PFSK-1 (cell line): ENCODE measurements at regions not wholly inside any gene's neighbourhood (a gene's known extent, or its start where the extent isn't known, plus 50 kb on each side); places are given as distances from the start of the nearest gene placed in this dataset.

ENCODE experiments used
- POLR2AphosphoS5 ChIP-seq: IDR thresholded peaks from 2 replicates; pipeline ENCODE4 v1.6.1; 2012; ENCODE audit warnings: low read depth, mild to moderate bottlenecking, control low read depth, low read length, moderate library complexity
- REST ChIP-seq, 2 experiments: IDR thresholded peaks; 2 replicates each; pipeline versions ENCODE4 v1.6.1 to v1.8.0; 2011 to 2012; ENCODE audit warnings: low read depth in 2 of 2, low read length in 2 of 2, control low read depth in 1 of 2, inconsistent platforms in 1 of 2, mild to moderate bottlenecking in 1 of 2, moderate library complexity in 1 of 2; ENCODE audit not compliant: insufficient read depth in 1 of 2
- TAF1 ChIP-seq: IDR thresholded peaks from 2 replicates; pipeline ENCODE4 v1.6.1; 2012; ENCODE audit warnings: low read length, control low read depth, borderline replicate concordance; ENCODE audit not compliant: insufficient read depth

GRCh38 chr11:28520291-28520690 lies 412.1 kb downstream of the METTL15 start:
- TF ChIP-seq POLR2AphosphoS5 = no peak
- TF ChIP-seq TAF1 = no peak
- TF ChIP-seq REST (IDR thresholded peaks at IDR 0.05; ENCODE audit: insufficient read depth in 1 of 2, low read depth in 2 of 2, low read length in 2 of 2) = no peak
